ENCODE measurements at regions not wholly inside any gene's neighbourhood (a gene's known extent, or its start where the extent isn't known, plus 50 kb on each side); places are given as distances from the start of the nearest gene placed in this dataset.

DNA sequence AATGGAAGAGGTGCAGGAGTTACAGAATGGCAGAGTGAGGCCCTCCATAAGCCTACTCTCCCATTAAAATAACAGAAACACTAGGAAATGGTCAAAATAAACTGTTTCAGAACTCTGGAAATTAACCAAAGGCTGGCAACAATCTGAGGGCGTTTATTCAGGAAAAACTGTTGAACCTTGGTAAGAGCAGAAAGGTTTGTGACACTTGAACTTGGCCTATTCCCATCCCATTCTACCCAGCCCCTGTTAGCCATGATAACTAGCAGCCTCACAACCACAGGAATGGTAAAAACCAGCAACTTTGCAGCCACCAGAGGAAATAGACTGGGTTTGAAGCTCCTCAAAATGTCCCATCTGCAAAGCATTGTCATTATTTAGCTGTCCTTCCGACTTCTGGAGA lies 256.8 kb downstream of the RHOU start:
- TF ChIP-seq, protein P1, sequence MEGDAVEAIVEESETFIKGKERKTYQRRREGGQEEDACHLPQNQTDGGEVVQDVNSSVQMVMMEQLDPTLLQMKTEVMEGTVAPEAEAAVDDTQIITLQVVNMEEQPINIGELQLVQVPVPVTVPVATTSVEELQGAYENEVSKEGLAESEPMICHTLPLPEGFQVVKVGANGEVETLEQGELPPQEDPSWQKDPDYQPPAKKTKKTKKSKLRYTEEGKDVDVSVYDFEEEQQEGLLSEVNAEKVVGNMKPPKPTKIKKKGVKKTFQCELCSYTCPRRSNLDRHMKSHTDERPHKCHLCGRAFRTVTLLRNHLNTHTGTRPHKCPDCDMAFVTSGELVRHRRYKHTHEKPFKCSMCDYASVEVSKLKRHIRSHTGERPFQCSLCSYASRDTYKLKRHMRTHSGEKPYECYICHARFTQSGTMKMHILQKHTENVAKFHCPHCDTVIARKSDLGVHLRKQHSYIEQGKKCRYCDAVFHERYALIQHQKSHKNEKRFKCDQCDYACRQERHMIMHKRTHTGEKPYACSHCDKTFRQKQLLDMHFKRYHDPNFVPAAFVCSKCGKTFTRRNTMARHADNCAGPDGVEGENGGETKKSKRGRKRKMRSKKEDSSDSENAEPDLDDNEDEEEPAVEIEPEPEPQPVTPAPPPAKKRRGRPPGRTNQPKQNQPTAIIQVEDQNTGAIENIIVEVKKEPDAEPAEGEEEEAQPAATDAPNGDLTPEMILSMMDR (IDR thresholded peaks at IDR 0.05; ENCODE audit: low read depth, low read length), result no peak
- TF ChIP-seq EZH2phosphoT487 (IDR thresholded peaks at IDR 0.05; ENCODE audit: low read depth), result no peak

All from OCI-LY3 (cell line).